Neural cell (in vitro differentiated cells): ENCODE measurements at regions not wholly inside any gene's neighbourhood (a gene's known extent, or its start where the extent isn't known, plus 50 kb on each side); places are given as distances from the start of the nearest gene placed in this dataset.

Source experiments
- H2AFZ ChIP-seq: fragments of 200-600, 300-800 bp; sonication (generic), shearing (Covaris generic); 2 replicates; pipeline ENCODE4 v1.6.0; 2014; ENCODE audit warnings: low read depth, mild to moderate bottlenecking, antibody characterized with exemption, low read length, moderate library complexity
- H3F3A ChIP-seq: fragments of 200-600 bp; shearing (Covaris generic); 2 replicates; pipeline ENCODE4 v1.6.1; 2016; ENCODE audit warnings: mild to moderate bottlenecking, moderate library complexity, mixed read lengths, antibody characterized with exemption, low read length; ENCODE audit not compliant: insufficient read depth, poor library complexity, severe bottlenecking
- H3K27ac ChIP-seq: fragments of 200-600, 300-800 bp; sonication (generic), shearing (Covaris generic); 2 replicates; pipeline ENCODE4 v1.5.1; 2014; ENCODE audit warnings: mild to moderate bottlenecking, low read length, moderate library complexity
- H3K27me3 ChIP-seq: fragments of 300-800, 200-600 bp; sonication (generic), shearing (Covaris generic); 2 replicates; pipeline ENCODE4 v1.6.0; 2014; ENCODE audit warnings: mild to moderate bottlenecking, low read depth, low read length, moderate library complexity; ENCODE audit not compliant: insufficient read depth
- H3K36me3 ChIP-seq: fragments of 300-800, 200-600 bp; sonication (generic), shearing (Covaris generic); 2 replicates; pipeline ENCODE4 v1.5.1; 2014; ENCODE audit warnings: mild to moderate bottlenecking, antibody characterized with exemption, low read length, moderate library complexity; ENCODE audit not compliant: insufficient read depth
- H3K4me2 ChIP-seq: fragments of 300-800, 200-600 bp; sonication (generic), shearing (Covaris generic); 2 replicates; pipeline ENCODE4 v1.6.0; 2014; ENCODE audit warnings: mild to moderate bottlenecking, low read length
- H3K4me3 ChIP-seq: fragments of 300-800, 200-600 bp; sonication (generic), shearing (Covaris generic); 2 replicates; pipeline ENCODE4 v1.5.1; 2014; ENCODE audit warnings: mild to moderate bottlenecking, low read length, moderate library complexity
- H3K79me2 ChIP-seq: fragments of 200-600 bp; shearing (Covaris generic); replicated peaks from 2 replicates; pipeline ENCODE4 v1.6.0; 2014; ENCODE audit warnings: mild to moderate bottlenecking, low read length, moderate library complexity; ENCODE audit not compliant: insufficient read depth
- H3K9ac ChIP-seq: fragments of 300-800, 200-600 bp; sonication (generic), shearing (Covaris generic); 2 replicates; pipeline ENCODE4 v1.6.1; 2016; ENCODE audit warnings: mild to moderate bottlenecking, low read length, mixed read lengths
- H3K9me2 ChIP-seq: fragments of 200-600 bp; shearing (Covaris generic); 2 replicates; pipeline ENCODE4 v1.6.1; 2016; ENCODE audit warnings: mild to moderate bottlenecking, low read length, mixed read lengths; ENCODE audit not compliant: insufficient read depth
- H3K9me3 ChIP-seq: fragments of 200-600, 300-800 bp; sonication (generic), shearing (Covaris generic); 2 replicates; pipeline ENCODE4 v1.6.1; 2016; ENCODE audit warnings: mild to moderate bottlenecking, mixed run types, low read length, moderate library complexity, mixed read lengths
- H4K20me1 ChIP-seq: fragments of 200-600 bp; shearing (Covaris generic); 2 replicates; pipeline ENCODE4 v1.6.1; 2016; ENCODE audit warnings: mild to moderate bottlenecking, mixed run types; ENCODE audit not compliant: insufficient read depth
- CTCF ChIP-seq: fragments of 450-650 bp; IDR thresholded peaks from 2 replicates; pipeline ENCODE4 v1.5.1; 2014; ENCODE audit warnings: antibody characterized with exemption, mild to moderate bottlenecking, moderate library complexity; ENCODE audit not compliant: poor library complexity, severe bottlenecking
- EP300 ChIP-seq: fragments of 450-650 bp; conservative IDR thresholded peaks from 2 replicates; pipeline ENCODE4 v1.6.1; 2014; ENCODE audit warnings: antibody characterized with exemption, mild to moderate bottlenecking, moderate library complexity; ENCODE audit not compliant: poor library complexity, severe bottlenecking
- EZH2 ChIP-seq: fragments of 200-600, 300-800 bp; shearing (Covaris generic), sonication (generic); IDR thresholded peaks from 2 replicates; pipeline ENCODE4 v1.6.1; 2014; ENCODE audit warnings: antibody characterized with exemption, low read length, borderline replicate concordance, mild to moderate bottlenecking; ENCODE audit not compliant: insufficient read depth, poor library complexity, severe bottlenecking
- MXI1 ChIP-seq: fragments of 450-650 bp; conservative IDR thresholded peaks from 2 replicates; pipeline ENCODE4 v1.6.1; 2014; ENCODE audit warnings: antibody characterized with exemption, mild to moderate bottlenecking; ENCODE audit not compliant: poor library complexity, severe bottlenecking
- POLR2AphosphoS5 ChIP-seq: IDR thresholded peaks from 2 replicates; pipeline ENCODE4 v1.6.1; 2012
- RAD21 ChIP-seq: fragments of 450-650 bp; conservative IDR thresholded peaks from 2 replicates; pipeline ENCODE4 v1.6.1; 2014; ENCODE audit warnings: antibody characterized with exemption, mild to moderate bottlenecking, moderate library complexity
- REST ChIP-seq: IDR thresholded peaks from 2 replicates; pipeline ENCODE4 v1.6.1; 2012; ENCODE audit warnings: borderline replicate concordance
- SMC3 ChIP-seq: fragments of 450-650 bp; conservative IDR thresholded peaks from 2 replicates; pipeline ENCODE4 v1.6.1; 2014; ENCODE audit warnings: antibody characterized with exemption, mild to moderate bottlenecking, moderate library complexity; ENCODE audit not compliant: poor library complexity
- TAF1 ChIP-seq: IDR thresholded peaks from 2 replicates; pipeline ENCODE4 v1.6.1; 2012; ENCODE audit warnings: low read depth

GRCh38 chr10:64547168-64547567, 1026.0 kb downstream of the REEP3 start:
- H3K4me2 ChIP-seq, result no peak overlapping the region
- TF ChIP-seq SMC3 (no peak), REST (no peak), TAF1 (no peak), EZH2 (no peak), EP300 (no peak), CTCF (no peak), MXI1 (no peak), RAD21 (no peak), POLR2AphosphoS5 (no peak)
- no peaks in the 10 kb centered on the region for H3K27me3 ChIP-seq
- no peaks in the 10 kb centered on the region for H3K79me2 ChIP-seq
- no peak overlapping the region for H3K4me3 ChIP-seq
- no peaks in the 10 kb centered on the region for H4K20me1 ChIP-seq
- H3K9ac ChIP-seq, result no peak overlapping the region
- no peaks in the 10 kb centered on the region for H3K36me3 ChIP-seq
- no peak overlapping the region for H3K27ac ChIP-seq
- no peak overlapping the region for H2AFZ ChIP-seq
- H3K9me3 ChIP-seq, result no peaks in the 10 kb centered on the region
- no peaks in the 10 kb centered on the region for H3F3A ChIP-seq
- no peaks in the 10 kb centered on the region for H3K9me2 ChIP-seq

GRCh38 chr10:64555666-64556065, 1034.5 kb downstream of the REEP3 start:
- no peaks in the 10 kb centered on the region for H3K9me3 ChIP-seq
- H3K27ac ChIP-seq, result no peak overlapping the region
- H3K36me3 ChIP-seq, result no peaks in the 10 kb centered on the region
- H2AFZ ChIP-seq, result no peak overlapping the region
- H3K79me2 ChIP-seq, result no peaks in the 10 kb centered on the region
- no peak overlapping the region for H3K4me3 ChIP-seq
- no peaks in the 10 kb centered on the region for H3F3A ChIP-seq
- H4K20me1 ChIP-seq, result no peaks in the 10 kb centered on the region
- no peaks in the 10 kb centered on the region for H3K9me2 ChIP-seq
- no peak for TF ChIP-seq EP300
- TF ChIP-seq RAD21, result no peak
- no peak for TF ChIP-seq MXI1
- TF ChIP-seq POLR2AphosphoS5, result no peak
- no peak for TF ChIP-seq EZH2
- TF ChIP-seq CTCF, result no peak
- no peak for TF ChIP-seq REST
- TF ChIP-seq TAF1, result no peak
- no peak for TF ChIP-seq SMC3
- no peak overlapping the region for H3K9ac ChIP-seq
- no peak overlapping the region for H3K4me2 ChIP-seq
- H3K27me3 ChIP-seq, result no peaks in the 10 kb centered on the region
